Stimulated activated CD8-positive, alpha-beta memory T cell treated with anti-CD3 and anti-CD28 coated beads, Interleukin-7, amount 100 ng/mL, for 48 hours (primary cell): ENCODE measurements at regions not wholly inside any gene's neighbourhood (a gene's known extent, or its start where the extent isn't known, plus 50 kb on each side); places are given as distances from the start of the nearest gene placed in this dataset.

ENCODE experiments used
- DNase-seq, 2 donors: peaks; one replicate each; pipeline ENCODE4 v3.0.0-alpha.2; 2020; ENCODE audit warnings: low read depth in 1 of 2; ENCODE audit errors: extremely low read depth in 1 of 2

DNA sequence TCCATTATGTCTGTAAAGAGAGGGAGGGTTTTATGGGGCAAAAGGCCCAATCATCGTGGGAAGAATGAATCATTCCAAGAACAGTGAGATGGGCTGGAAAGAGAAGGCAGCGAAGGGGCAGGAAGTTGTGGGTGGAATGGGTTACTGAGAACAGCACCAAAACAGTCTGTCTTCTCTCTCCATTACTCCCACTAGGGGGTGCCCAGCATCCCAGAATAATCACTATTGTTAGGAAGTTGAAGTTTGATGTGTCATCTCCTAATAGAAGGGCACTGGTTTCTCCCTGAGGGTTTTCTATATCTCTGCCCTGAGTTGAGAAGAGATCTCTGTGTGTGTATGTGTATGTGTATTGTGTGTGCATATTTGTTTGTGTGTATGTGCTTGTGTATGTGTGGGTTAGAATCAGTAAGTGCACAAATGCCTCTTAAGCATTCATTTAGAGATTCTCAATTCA lies 76.6 kb upstream of the MAP4K3 start:
- DNase-seq = peak; percentile 43 to 75

DNA sequence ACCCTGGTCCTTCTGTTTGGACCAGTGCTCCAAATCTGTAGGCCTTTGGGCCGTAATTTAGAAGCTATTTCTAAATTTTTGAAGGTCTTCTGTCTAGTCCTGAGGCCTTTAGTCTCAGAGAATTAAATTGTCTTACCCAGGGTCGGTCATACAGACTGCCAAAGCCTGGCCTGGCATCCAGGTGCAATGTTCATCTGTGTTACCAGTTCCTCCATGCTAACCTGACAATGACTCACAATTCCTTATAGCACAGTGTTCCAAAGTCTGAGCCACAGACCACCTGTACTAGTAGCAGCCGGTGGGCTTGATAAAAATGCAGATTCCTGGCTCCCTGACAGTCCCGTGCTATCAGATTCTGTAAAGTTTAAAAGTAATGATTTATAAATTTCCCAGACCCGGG lies 77.7 kb upstream of the MAP4K3 start:
- DNase-seq = no peak

DNA sequence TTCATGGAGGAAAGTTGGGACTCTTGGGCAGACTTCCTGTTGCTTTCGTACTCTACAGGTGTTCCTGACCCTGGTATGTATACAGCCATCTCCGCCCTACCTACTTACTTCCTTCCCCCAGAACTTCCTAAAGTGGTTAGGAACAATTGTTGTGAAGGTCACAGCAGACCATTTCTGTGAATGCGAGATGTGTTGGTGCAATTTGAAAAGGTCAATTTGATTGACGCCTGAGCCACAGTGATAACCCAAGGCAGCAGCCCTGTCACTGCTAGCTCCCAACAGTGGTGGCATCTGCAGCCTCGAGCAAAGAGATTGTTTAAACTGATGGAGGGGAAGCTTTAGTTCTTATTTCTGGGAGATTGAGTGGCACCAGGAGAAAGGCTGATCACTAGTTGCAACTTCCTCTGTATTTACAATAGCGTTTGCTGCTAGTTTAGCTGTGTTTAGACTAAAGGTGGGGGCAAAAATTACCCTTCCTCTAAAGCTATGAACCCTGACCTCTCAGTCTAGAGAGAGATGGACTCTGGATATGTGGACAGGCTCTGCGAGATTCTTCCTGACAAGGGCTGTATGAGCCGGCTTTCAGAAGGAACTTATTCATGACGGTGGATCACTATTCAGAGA lies 78.3 kb upstream of the MAP4K3 start:
- DNase-seq = no peak

DNA sequence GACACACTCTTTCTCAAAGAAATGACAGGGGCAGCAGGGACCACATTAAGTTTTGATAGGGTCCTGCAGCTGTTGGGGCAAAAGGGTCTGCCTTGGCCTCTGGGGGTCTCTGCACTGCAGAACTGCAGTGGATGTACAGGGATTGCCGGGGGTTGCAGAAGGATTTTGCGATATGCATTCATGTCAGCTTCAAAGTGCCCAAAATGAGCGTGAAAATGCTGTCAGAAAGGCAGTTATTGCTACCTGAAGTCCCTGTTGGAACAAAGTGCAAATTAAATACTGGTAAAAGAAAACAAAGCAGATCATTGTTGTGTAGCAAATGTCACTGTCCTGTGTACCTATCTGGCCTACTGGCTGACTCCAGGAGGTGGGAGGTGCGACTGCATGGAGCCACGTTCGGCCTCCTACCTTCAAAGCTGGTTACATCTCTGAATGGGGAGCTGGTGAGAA lies 78.8 kb upstream of the MAP4K3 start:
- DNase-seq = no peak

DNA sequence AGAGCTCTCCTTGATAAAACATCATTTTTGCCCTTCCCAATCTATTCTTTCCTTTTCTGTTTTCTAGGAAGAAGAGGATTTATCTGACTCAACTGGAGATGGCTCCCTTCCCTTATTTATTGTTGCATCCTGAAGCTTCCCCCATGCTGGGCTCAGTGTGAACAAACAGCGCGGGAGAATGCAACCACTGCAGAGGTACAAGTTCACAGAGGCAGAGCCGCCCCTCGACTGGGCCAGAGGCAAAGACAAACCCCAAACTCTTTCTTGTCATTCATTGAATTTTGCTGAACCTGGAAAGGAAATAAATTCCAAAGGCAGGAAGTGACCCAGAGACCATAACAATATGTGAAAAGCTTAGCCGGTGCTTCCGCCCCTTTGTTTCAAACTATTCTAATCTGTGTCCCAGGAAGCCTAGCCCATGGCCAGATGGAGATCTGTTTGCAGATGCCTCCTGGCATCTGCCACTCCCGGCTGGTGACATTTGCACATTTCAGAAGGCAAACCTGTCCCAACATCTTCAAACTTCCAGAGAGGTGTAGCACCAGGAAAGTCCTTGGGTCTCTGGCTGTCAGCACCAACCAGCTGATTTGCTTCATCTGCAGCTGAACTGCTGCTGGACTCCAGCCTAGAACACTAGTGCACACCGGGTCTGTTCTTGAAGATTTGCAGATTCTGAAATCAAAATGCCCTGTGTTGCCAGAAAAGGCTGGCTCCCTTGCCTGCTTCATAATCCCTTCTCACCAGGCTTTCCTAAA lies 79.4 kb upstream of the MAP4K3 start:
- DNase-seq = no peak

DNA sequence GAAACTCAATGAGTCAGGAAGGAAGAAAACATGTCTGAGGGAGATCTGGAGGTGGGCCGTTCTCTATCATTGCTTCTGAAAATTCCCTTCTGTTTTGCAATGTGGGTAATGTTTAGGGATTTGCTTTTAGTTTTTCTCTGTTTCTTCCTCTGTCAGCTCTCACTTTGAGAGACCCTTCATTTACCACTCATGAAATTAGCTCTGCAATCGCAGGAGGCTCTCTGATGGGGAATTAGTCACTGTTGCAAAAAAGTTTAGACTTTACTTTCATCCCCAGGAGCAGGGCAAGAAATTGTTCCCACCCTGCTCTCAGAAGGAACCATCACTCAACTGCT lies 80.0 kb upstream of the MAP4K3 start:
- DNase-seq = no peak

DNA sequence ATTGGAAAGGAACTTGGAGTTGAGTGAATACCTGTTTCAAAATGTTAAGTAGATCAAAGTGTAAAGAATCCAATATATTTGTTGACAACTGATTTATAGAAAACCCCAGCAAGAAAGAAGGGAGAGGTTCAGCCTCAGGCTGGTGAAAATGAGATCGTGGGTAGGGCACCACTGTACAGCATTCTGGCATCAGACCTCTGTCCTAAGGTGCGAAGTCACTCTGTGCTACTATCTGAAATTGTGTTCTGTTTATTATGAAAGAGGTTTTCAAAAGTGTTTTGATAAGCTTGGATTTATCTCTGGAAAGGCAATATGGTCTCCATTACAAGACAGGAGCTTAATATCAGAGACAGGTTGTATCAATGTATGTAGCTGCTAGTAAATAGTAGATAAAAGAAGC lies 80.5 kb upstream of the MAP4K3 start:
- DNase-seq = no peak

DNA sequence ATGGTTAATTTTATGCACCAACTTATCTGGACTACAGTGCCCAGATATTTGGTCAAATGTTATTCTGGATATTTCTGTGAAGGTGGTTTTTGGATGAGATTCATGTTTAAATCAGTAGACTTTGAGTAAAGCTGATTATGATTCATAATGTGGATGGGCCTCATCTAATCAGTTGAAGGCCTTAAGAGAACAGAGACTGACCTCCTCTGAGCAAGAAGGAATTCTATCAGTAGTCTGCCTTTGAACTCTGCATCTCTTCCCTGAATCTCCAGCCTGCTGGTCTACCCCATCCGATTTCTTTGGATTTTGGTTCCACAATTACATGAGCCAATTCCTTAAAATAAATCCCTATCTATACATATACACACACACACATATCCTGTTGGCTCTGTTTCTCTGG lies 82.8 kb upstream of the MAP4K3 start:
- DNase-seq = no peak

DNA sequence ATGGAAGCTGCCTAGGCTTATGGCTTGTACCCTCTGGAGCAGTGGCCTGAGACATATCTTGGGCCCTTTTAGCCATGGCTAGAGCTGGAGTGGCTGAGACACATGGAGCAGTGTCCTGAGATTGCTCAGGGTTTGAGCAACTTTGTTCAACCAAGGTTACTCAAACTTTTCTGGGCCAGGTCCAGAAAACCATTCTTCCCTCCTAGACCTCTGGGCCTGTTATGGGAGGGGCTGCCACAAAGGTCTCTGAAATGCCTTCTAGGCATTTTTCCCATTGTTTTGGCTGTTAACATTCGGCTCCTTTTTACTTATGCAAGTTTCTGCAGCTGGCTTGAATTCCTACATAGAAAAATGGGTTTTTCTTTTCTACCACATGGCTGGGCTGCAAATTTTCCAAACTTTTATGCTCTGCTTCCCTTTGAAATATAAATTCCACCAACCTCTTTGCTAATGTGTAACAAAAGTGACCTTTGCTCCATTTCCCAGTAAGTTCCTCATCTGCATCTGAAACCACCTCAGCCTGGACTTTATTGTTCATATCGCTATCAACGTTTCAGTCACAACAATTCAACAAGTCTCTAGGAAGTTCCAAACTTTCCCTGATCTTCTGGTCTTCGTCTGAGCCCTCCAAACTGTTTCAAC lies 84.9 kb upstream of the MAP4K3 start:
- no peak for DNase-seq

DNA sequence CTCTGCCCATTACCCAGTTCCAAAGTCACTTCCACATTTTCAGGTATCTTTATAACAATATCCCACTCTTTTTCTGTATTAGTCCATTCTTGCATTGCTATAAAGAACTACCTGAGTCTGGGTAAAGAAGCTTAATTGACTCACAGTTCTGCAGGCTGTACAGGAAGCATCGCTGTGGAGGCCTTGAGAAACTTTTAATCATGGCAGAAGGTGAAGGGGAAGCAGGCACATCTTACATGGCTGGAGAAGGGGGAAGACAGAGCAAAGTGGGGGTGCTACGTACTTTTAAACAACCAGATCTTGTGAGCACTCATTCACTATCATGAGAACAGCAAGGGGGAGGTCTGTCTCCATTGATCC lies 85.4 kb upstream of the MAP4K3 start:
- DNase-seq = no peak

DNA sequence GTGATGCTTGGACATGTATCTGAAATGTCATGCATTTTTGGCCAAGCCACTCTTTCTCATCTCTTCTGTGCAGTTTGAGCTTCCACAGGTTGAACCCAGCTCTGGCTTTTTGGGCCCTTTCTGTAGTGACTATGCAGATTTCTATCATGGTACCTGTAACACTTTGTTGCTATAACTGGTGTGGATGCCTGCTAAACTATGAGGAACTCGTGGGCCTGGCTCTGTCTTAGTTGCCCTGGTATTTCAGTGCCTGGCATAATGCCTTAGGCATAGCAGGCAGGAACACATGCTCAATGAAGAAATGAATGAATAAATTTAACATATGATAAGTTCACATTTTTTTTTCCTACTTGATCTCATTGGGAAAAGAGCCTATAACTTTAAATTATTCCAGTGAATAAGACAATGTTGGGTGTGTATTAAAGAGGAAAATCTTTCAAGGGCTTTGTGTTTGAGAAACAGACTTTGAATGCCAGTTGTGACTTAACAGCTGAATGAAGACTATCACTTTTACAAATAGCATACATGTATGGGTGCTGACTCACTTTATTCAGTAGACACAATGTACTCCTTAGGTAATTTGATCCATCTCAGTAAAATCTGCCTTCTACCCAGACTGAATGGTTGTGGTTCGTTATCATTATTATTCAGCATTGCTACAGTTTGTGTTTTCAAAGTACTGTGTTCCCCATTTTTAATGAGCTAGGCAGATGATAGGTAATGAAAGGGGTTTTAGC lies 86.4 kb upstream of the MAP4K3 start:
- DNase-seq = no peak

DNA sequence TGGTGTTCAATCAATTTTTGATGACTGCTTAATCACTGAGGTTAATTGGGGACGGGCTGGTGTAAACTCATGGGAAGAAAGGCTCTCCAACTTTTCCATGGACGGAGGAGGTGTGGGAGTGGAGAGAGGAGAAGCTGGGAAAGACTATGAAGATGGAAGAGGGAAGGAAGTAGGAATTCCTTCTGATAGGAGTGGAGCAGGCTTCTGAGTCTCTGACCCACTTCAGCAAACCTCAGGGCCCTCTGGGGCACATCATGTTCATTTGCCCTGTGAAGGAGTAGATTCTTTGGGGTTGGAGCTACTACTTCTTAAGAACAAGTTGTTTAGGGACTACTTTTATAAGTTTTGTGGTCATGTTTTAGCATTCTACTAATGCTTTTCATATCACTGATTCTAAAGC lies 87.0 kb upstream of the MAP4K3 start:
- DNase-seq = no peak

DNA sequence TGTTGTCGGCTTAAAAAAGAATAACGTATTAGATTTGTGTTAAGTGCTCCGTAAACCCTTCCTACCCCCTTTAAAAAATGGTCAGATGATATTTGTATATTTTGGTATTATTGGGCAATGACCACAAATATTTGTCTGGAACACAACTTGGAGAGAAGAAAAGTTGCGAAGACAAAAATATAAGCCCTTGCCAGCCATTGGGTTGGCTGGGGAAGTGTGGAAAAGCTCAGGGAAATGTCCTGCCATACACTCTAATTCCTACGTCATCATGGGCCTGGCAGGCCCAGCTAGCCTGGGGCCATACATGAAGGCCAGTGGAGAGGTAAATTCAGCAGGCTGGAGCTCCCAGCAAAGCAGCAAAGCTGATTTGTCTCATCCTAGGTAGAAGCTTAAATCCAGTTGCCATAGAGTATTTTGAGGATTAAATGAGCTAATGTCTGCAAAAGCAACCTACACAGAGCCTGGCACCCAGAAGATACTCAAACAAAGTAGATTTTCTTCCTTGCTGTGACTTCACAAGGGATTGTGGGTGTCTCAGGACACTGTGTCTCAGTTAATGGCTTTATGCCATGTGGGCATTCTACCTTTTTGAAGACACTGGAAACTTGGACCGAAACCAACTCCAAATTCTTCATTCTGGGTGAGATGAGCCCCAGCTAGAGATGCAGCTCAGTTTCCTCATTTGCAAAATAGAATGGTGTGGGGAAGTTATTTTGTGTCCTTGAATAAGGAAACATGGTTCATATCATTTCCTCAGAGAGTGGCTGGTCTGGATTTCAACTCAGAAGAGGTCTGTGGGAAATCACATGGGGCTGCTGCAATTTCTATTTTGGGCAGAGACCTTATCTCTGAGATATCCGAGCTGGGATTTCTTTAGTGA lies 87.9 kb upstream of the MAP4K3 start:
- DNase-seq = no peak

DNA sequence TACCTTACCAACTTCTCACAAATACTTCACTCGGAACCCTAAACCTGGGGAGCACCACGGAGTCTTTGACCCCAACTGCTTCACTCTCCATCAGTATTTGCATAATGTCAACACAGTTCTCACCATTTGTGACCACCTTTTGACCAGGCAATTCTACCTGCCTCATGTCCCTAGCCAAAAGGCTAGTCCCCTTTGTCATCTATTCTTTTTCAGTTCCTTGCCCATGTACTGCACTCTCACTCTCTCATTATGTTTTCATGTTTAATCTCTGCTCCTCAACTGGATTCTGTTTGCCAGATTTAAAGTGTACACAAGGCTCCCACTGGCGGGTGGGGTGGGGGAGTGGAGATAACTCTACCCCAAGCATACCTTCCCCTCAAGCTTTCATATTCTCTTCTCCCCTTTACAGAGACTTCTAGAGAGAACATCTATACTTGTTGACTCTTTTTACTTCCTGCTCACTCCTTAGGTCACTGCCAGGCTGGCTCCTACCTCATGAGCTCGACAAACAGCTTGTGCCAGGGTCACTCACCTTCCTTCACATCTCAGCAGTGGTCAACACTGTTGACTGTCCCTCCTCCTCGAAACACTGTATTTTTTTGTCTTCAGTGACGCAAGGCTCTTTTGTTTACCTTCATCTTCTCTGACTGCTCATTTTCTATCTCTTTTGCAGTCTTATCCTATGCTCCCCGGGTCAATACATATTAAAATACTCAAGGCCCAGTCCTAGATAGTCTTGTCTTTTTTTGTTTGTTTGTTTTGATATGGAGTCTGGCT lies 88.7 kb upstream of the MAP4K3 start:
- DNase-seq = no peak

DNA sequence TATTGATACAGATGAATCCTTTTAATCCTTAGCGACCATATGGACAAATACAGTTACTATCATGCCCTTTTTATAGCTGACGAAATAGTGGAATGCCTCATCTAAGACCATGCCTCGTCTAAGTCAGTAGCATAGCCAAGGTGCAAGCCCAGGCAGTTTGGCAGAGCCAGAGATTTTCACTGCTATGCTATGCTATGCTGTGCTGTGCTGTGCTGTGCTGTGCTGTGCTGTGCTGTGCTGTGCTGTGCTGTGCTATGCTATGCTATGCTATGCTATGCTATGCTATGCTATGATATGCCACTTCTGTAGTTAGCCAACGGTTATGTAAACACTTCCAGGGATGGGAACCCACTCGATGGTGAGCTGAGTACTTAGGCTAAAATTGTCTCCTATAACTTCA lies 91.6 kb upstream of the MAP4K3 start:
- no peak for DNase-seq

DNA sequence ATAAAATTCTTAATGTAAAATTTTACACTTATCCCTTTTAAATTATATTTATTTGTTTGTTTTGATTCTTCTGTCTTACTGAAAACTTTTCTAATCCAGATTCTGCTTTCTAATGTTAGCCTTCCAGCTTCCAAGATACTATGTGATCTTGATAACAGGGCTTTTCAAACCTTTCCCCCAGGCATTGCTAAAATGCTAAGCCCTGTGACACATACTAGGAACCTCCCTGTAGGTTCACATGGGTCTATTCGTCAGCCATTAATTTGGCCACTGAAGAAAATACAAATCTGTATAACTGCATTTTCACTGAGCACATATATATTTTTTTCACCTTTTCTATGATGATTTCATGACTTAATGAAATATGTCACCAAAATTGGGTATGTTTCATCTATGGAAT lies 92.8 kb upstream of the MAP4K3 start:
- no peak for DNase-seq

DNA sequence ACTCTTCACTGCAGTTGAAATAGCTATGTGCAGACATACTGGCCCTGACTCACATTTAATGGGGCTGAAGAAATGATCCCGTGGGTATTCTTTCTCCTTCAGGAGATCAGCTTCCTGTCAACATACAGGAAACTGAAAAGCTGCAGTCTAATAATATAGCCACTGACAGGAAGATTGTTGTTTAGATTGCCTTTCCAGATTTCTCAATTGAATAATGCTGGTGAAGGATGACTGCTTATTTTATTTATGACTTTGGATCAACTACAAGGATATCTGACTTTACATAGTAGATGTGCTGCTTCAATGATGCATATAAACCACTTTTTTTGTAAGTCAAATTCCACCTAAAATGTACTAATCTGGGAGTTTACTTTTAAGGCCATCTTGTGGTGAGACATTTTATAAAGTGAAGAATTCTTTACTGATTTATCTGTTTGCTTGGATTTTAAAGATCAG lies 93.4 kb upstream of the MAP4K3 start:
- no peak for DNase-seq

DNA sequence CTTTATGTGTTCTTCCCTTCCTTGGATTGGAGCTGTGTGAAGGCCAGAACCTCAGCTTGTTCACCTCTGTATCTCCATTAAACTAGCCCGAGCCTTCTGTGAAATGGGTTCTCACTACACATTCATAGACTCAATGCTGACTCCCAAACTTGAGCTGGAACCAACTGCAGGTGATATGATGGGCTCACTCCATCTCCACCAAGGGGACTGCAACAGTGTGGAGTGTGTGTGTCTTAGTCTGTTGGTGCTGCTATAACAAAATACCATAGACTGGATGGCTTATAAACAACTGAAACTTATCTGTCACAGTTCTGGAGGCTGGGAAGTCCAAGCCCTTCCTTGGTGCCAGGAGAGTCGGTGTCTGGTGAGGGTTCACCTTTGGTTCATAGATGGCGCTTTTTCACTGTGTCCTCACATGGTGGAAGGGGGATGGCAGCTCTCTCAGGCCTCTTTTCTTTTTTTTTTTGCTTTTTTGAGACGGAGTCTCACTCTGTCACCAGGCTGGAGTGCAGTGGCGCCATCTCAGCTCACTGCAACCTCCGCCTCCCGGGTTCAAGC lies 94.2 kb upstream of the MAP4K3 start:
- DNase-seq = no peak

DNA sequence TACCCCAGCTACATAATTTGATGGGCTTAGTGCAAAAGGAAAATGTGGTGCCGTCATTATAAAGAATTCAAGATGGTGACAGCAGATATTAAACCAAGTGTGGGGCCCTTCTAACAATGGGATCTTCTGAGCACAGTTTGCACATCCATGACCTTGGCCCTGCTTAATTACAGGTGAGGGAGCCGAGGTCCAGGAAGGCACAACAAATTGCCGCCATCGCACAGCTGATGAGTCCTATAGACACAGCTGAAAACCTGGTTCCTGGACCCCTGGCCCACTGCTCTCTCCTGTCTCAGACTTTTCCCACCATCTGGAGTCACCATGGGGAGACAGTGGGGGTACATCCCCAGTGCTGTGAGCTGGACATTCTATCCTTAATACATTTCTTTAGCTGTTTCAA lies 95.8 kb upstream of the MAP4K3 start:
- no peak for DNase-seq
